Trophoblast cell (in vitro differentiated cells and primary cell): ENCODE measurements at regions not wholly inside any gene's neighbourhood (a gene's known extent, or its start where the extent isn't known, plus 50 kb on each side); places are given as distances from the start of the nearest gene placed in this dataset.

Experiments
- DNase-seq, 2 donors: peaks; one replicate each; pipeline ENCODE4 v3.0.0-alpha.2; 2016
- H2AFZ ChIP-seq: 2 replicates; pipeline ENCODE4 v1.6.1; 2013; ENCODE audit warnings: low read length, moderate library complexity, mild to moderate bottlenecking; ENCODE audit not compliant: insufficient read depth, poor library complexity
- H2AK5ac ChIP-seq: 2 replicates; pipeline ENCODE4 v1.6.1; 2013; ENCODE audit warnings: mild to moderate bottlenecking, low read length
- H2BK120ac ChIP-seq: 2 replicates; pipeline ENCODE4 v1.6.1; 2013; ENCODE audit warnings: low read length, mild to moderate bottlenecking, moderate library complexity; ENCODE audit not compliant: insufficient read depth, poor library complexity
- H2BK12ac ChIP-seq: 2 replicates; pipeline ENCODE4 v1.6.1; 2013; ENCODE audit warnings: mild to moderate bottlenecking, low read length, moderate library complexity
- H2BK5ac ChIP-seq: 2 replicates; pipeline ENCODE4 v1.6.1; 2013; ENCODE audit warnings: low read length, low read depth, moderate library complexity, mild to moderate bottlenecking; ENCODE audit not compliant: poor library complexity
- H3K14ac ChIP-seq: 2 replicates; pipeline ENCODE4 v1.6.1; 2013; ENCODE audit warnings: mild to moderate bottlenecking, low read length
- H3K18ac ChIP-seq: 2 replicates; pipeline ENCODE4 v1.6.1; 2013; ENCODE audit warnings: mild to moderate bottlenecking, low read length
- H3K23ac ChIP-seq: 2 replicates; pipeline ENCODE4 v1.6.1; 2013; ENCODE audit warnings: low read length
- H3K27ac ChIP-seq: 2 replicates; pipeline ENCODE4 v1.5.1; 2013; ENCODE audit warnings: low read depth, mild to moderate bottlenecking, inconsistent platforms, low read length, moderate library complexity
- H3K27me3 ChIP-seq: 2 replicates; pipeline ENCODE4 v1.6.1; 2013; ENCODE audit warnings: inconsistent platforms, mild to moderate bottlenecking, low read length, moderate library complexity; ENCODE audit not compliant: insufficient read depth
- H3K36me3 ChIP-seq, 2 experiments: 1 replicate in 1 of 2; 2 replicates in 1 of 2; pipeline ENCODE4 v1.6.1; 2013; ENCODE audit warnings: low read length in 2 of 2, mild to moderate bottlenecking in 2 of 2, moderate library complexity in 1 of 2; ENCODE audit not compliant: insufficient read depth in 2 of 2, control insufficient read depth in 1 of 2
- H3K4ac ChIP-seq: 2 replicates; pipeline ENCODE4 v1.6.1; 2013; ENCODE audit warnings: low read depth, mild to moderate bottlenecking, low read length, moderate library complexity
- H3K4me1 ChIP-seq, 2 experiments: 1 replicate in 1 of 2; 2 replicates in 1 of 2; pipeline ENCODE4 v1.6.1; 2013; ENCODE audit warnings: low read length in 2 of 2, mild to moderate bottlenecking in 2 of 2, moderate library complexity in 1 of 2; ENCODE audit not compliant: insufficient read depth in 2 of 2, control insufficient read depth in 1 of 2
- H3K4me2 ChIP-seq: 2 replicates; pipeline ENCODE4 v1.6.1; 2013; ENCODE audit warnings: inconsistent platforms, mild to moderate bottlenecking, low read length, moderate library complexity
- H3K4me3 ChIP-seq: 2 replicates; pipeline ENCODE4 v1.5.1; 2013; ENCODE audit warnings: mild to moderate bottlenecking, low read depth, low read length, inconsistent platforms
- H3K79me1 ChIP-seq: one replicate; pipeline ENCODE4 v1.6.1; 2013; ENCODE audit warnings: low read length
- H3K79me2 ChIP-seq: 2 replicates; pipeline ENCODE4 v1.6.1; 2013; ENCODE audit warnings: low read length, mild to moderate bottlenecking; ENCODE audit not compliant: control insufficient read depth, insufficient read depth, poor library complexity
- H3K9ac ChIP-seq: 2 replicates; pipeline ENCODE4 v1.6.1; 2013; ENCODE audit warnings: mild to moderate bottlenecking, low read length
- H3K9me3 ChIP-seq: 2 replicates; pipeline ENCODE4 v1.6.1; 2013; ENCODE audit warnings: low read depth, mild to moderate bottlenecking, control low read depth, inconsistent platforms, low read length; ENCODE audit not compliant: insufficient read depth
- H4K12ac ChIP-seq: 2 replicates; pipeline ENCODE4 v1.6.1; 2013; ENCODE audit warnings: low read depth, mild to moderate bottlenecking, low read length, moderate library complexity
- H4K8ac ChIP-seq: 2 replicates; pipeline ENCODE4 v1.6.1; 2013; ENCODE audit warnings: low read depth, mild to moderate bottlenecking, low read length, moderate library complexity
- H4K91ac ChIP-seq: one replicate; pipeline ENCODE4 v1.6.1; 2013; ENCODE audit warnings: low read depth, mild to moderate bottlenecking, low read length, moderate library complexity
- WGBS: extraction: QIAGEN DNeasy Blood & Tissue Kit; methylation state at CpG from one replicate; pipeline ENCODE4 v1.1.7; 2013; ENCODE audit warnings: missing lambda C conversion rate; ENCODE audit not compliant: insufficient read length, insufficient coverage; ENCODE audit errors: extremely low coverage; 5-methylcytosine and 5-hydroxymethylcytosine counted together

DNA sequence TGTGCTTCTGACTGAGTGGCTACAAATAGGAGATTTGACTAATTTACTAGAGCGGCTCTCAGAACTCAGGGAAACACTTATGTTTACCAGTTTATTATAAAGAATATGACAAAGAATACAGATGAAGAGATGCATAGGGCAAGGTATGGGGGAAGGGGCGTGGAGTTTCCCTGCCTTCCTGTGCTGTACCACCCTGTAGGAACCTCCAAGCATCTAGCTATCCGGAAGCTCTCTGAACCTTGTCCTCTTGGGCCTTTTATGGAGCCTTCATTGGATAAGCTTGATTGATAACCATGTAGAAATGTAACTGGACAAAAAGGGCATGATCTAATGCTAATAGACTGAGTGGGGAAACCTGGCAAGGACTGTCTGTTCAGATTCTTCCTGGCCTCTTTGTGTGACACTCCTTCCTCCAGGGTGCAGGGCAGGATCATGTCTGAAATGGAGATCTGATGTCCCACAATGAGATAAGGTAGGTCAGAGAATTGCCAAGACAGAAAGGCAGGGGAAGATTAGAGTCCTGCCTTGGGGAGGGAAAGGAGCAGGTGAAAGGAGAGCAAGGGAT is 101.8 kb upstream of the NPAS2 start:
- no peak overlapping the region for H3K18ac ChIP-seq
- H4K12ac ChIP-seq: no peak overlapping the region
- H2BK5ac ChIP-seq: no peak overlapping the region
- no peaks in the 10 kb centered on the region for H3K36me3 ChIP-seq
- no peaks in the 10 kb centered on the region for H3K79me1 ChIP-seq
- no peaks in the 10 kb centered on the region for H3K27me3 ChIP-seq
- no peak overlapping the region for H4K8ac ChIP-seq
- H3K4me2 ChIP-seq: no peak overlapping the region
- H3K23ac ChIP-seq: no peak overlapping the region
- H3K9me3 ChIP-seq: no peaks in the 10 kb centered on the region
- H3K14ac ChIP-seq: no peak overlapping the region
- no peak overlapping the region for H2AK5ac ChIP-seq
- H3K79me2 ChIP-seq: no peaks in the 10 kb centered on the region
- H2BK120ac ChIP-seq: no peak overlapping the region
- no peak for DNase-seq
- no peak overlapping the region for H3K9ac ChIP-seq
- WGBS: no CpG with 5 or more reads among the region's 3 CpGs
- H2BK12ac ChIP-seq: no peak overlapping the region
- no peaks in the 10 kb centered on the region for H3K4me1 ChIP-seq
- no peak overlapping the region for H3K27ac ChIP-seq
- H4K91ac ChIP-seq: no peak overlapping the region
- no peak overlapping the region for H2AFZ ChIP-seq
- H3K4ac ChIP-seq: no peak overlapping the region
- no peak overlapping the region for H3K4me3 ChIP-seq

DNA sequence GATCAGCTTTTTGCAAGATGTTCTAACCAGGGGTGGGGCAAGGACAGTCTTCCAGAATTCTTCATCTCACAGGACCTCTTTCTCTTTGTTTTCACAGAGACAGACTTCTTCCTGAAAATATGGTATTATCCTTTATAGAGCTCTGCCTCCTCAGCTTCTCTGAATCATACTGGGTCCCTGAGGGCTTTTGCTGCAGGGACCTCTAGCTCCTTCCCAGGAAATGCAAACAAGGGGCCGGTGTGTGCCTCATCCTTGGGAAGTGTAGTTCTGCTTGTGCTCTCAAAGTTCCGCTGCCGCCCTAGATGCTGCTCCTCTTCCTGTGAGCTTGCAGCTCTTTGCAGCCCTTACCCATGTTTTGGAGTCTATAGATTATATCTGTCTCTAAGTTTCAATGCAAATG is 99.5 kb upstream of the NPAS2 start:
- Histone ChIP-seq H3K4ac (no peak overlapping the region), H3K9ac (no peak overlapping the region), H3K23ac (no peak overlapping the region), H3K79me1 (no peaks in the 10 kb centered on the region), H2BK120ac (no peak overlapping the region), H3K4me2 (no peak overlapping the region), H4K91ac (no peak overlapping the region), H3K9me3 (no peaks in the 10 kb centered on the region), H2BK5ac (no peak overlapping the region), H3K27me3 (no peaks in the 10 kb centered on the region), H3K79me2 (no peaks in the 10 kb centered on the region), H2AFZ (no peak overlapping the region), H3K4me3 (no peak overlapping the region), H3K14ac (no peak overlapping the region), H2AK5ac (no peak overlapping the region), H3K4me1 (no peaks in the 10 kb centered on the region), H4K12ac (no peak overlapping the region), H4K8ac (no peak overlapping the region), H3K18ac (no peak overlapping the region), H3K27ac (no peak overlapping the region), H3K36me3 (no peaks in the 10 kb centered on the region), H2BK12ac (no peak overlapping the region)
- peak in 1 of 2 donors; percentile 22 for DNase-seq
- WGBS: no CpG with 5 or more reads among the region's 3 CpGs

DNA sequence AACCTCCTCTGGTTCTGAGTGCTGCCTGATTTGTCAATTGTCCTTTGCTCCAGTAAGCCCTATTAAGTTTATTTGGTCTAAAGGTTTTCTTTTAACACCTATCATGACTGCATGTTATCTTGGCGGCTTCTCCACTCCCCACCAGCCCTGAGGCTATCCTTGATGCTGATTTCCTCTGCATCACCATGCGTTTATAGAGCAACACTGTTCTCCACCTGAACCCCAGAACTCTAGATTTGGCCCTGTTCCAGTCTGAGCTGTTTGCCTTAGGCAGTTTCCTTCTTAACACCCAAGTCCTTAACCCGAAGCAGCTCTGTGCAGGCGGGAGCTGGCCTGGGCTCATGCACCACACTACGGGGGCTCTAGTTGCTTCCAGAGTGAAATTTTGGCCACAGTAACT is 98.2 kb upstream of the NPAS2 start:
- no peak overlapping the region for H2AK5ac ChIP-seq
- H3K14ac ChIP-seq: no peak overlapping the region
- no peaks in the 10 kb centered on the region for H3K79me2 ChIP-seq
- H3K23ac ChIP-seq: no peak overlapping the region
- no peaks in the 10 kb centered on the region for H3K27me3 ChIP-seq
- H3K9me3 ChIP-seq: no peaks in the 10 kb centered on the region
- H3K79me1 ChIP-seq: no peaks in the 10 kb centered on the region
- no peaks in the 10 kb centered on the region for H3K4me1 ChIP-seq
- DNase-seq: no peak
- H3K4me2 ChIP-seq: no peak overlapping the region
- no peak overlapping the region for H3K18ac ChIP-seq
- no peak overlapping the region for H2BK5ac ChIP-seq
- H3K9ac ChIP-seq: no peak overlapping the region
- no peak overlapping the region for H3K4me3 ChIP-seq
- WGBS: no CpG with 5 or more reads among the region's 5 CpGs
- no peaks in the 10 kb centered on the region for H3K36me3 ChIP-seq
- no peak overlapping the region for H2AFZ ChIP-seq
- no peak overlapping the region for H4K12ac ChIP-seq
- H3K4ac ChIP-seq: no peak overlapping the region
- no peak overlapping the region for H3K27ac ChIP-seq
- no peak overlapping the region for H2BK12ac ChIP-seq
- no peak overlapping the region for H2BK120ac ChIP-seq
- H4K91ac ChIP-seq: no peak overlapping the region
- no peak overlapping the region for H4K8ac ChIP-seq

DNA sequence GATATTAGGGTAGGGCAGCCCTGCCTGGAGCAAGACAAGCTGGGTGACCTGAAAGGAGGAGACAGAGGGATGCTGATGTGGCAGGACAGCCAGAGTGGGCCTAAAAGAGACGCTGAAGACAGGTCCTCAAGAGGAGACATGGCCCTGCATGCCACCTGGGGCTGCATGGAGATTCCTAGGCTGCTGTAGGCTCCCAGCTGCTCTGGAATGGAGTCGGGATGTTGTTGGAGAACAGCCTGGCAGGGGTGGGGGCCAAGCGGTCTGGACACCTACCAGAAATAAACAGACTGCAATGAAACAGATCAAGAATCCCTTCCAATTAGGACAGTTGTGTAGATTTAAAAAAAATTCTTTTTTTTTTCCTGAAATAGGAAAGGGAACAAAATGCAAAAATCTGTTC is 97.8 kb upstream of the NPAS2 start:
- H2AK5ac ChIP-seq: no peak overlapping the region
- no peak overlapping the region for H3K9ac ChIP-seq
- H4K91ac ChIP-seq: no peak overlapping the region
- H4K12ac ChIP-seq: no peak overlapping the region
- H3K79me1 ChIP-seq: no peaks in the 10 kb centered on the region
- no peak overlapping the region for H4K8ac ChIP-seq
- H3K27ac ChIP-seq: no peak overlapping the region
- no peak overlapping the region for H3K4me3 ChIP-seq
- H3K27me3 ChIP-seq: no peaks in the 10 kb centered on the region
- H3K9me3 ChIP-seq: no peaks in the 10 kb centered on the region
- no peak overlapping the region for H2BK5ac ChIP-seq
- no peaks in the 10 kb centered on the region for H3K79me2 ChIP-seq
- no peak for DNase-seq
- WGBS: no CpG with 5 or more reads among the region's 3 CpGs
- H3K14ac ChIP-seq: no peak overlapping the region
- no peak overlapping the region for H2BK12ac ChIP-seq
- H3K23ac ChIP-seq: no peak overlapping the region
- no peak overlapping the region for H3K4me2 ChIP-seq
- no peak overlapping the region for H2AFZ ChIP-seq
- H3K4ac ChIP-seq: no peak overlapping the region
- no peaks in the 10 kb centered on the region for H3K4me1 ChIP-seq
- no peaks in the 10 kb centered on the region for H3K36me3 ChIP-seq
- H3K18ac ChIP-seq: no peak overlapping the region
- H2BK120ac ChIP-seq: no peak overlapping the region
